ENCODE measurements at regions not wholly inside any gene's neighbourhood (a gene's known extent, or its start where the extent isn't known, plus 50 kb on each side); places are given as distances from the start of the nearest gene placed in this dataset.

DNA sequence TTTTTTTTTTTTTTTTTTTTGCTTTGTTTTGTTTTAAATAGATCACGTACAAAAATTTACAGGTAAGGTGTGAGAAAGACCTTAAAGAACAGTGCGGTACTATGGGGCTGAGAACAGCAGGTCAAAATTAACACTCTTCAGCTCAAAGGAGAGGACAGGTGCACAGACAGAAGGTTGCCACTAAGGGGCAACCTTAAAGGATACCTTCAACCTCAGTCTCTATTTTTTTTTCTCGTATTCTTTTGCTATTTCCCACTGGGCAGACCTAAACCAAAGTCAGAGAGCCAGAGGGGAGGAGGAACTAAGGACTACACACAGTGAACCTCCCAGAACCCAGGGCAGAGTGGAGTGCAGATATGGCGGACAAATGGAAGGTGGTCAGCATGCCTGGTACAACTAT lies 1984.3 kb upstream of the IGFBP7 start:
- TF ChIP-seq, protein P1, sequence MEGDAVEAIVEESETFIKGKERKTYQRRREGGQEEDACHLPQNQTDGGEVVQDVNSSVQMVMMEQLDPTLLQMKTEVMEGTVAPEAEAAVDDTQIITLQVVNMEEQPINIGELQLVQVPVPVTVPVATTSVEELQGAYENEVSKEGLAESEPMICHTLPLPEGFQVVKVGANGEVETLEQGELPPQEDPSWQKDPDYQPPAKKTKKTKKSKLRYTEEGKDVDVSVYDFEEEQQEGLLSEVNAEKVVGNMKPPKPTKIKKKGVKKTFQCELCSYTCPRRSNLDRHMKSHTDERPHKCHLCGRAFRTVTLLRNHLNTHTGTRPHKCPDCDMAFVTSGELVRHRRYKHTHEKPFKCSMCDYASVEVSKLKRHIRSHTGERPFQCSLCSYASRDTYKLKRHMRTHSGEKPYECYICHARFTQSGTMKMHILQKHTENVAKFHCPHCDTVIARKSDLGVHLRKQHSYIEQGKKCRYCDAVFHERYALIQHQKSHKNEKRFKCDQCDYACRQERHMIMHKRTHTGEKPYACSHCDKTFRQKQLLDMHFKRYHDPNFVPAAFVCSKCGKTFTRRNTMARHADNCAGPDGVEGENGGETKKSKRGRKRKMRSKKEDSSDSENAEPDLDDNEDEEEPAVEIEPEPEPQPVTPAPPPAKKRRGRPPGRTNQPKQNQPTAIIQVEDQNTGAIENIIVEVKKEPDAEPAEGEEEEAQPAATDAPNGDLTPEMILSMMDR (conservative IDR thresholded peaks at IDR 0.05; ENCODE audit: low read depth, low read length), result no peak
- TF ChIP-seq EZH2 (IDR thresholded peaks at IDR 0.05; ENCODE audit: borderline replicate concordance, low read depth, low read length, poor library complexity, severe bottlenecking), result no peak
